Ectodermal cell (in vitro differentiated cells): ENCODE measurements at regions not wholly inside any gene's neighbourhood (a gene's known extent, or its start where the extent isn't known, plus 50 kb on each side); places are given as distances from the start of the nearest gene placed in this dataset.

ENCODE experiments used
- H3K27ac ChIP-seq: 2 replicates; pipeline ENCODE4 v1.7.0; 2013; ENCODE audit warnings: mild to moderate bottlenecking, low read depth, low read length; ENCODE audit not compliant: insufficient read depth, poor library complexity, severe bottlenecking
- H3K27me3 ChIP-seq: 2 replicates; pipeline ENCODE4 v1.7.0; 2013; ENCODE audit warnings: mild to moderate bottlenecking, low read length; ENCODE audit not compliant: insufficient read depth, control insufficient read depth, poor library complexity, severe bottlenecking
- H3K36me3 ChIP-seq: one replicate; pipeline ENCODE4 v1.7.0; 2013; ENCODE audit warnings: low read length; ENCODE audit not compliant: control insufficient read depth, insufficient read depth
- H3K4me1 ChIP-seq: one replicate; pipeline ENCODE4 v1.7.0; 2013; ENCODE audit warnings: low read length; ENCODE audit not compliant: control insufficient read depth, insufficient read depth
- H3K4me3 ChIP-seq: 2 replicates; pipeline ENCODE4 v1.7.0; 2013; ENCODE audit warnings: low read depth, low read length, control low read depth; ENCODE audit not compliant: insufficient read depth
- H3K9me3 ChIP-seq: 2 replicates; pipeline ENCODE4 v1.7.0; 2013; ENCODE audit warnings: mild to moderate bottlenecking, low read length, moderate library complexity; ENCODE audit not compliant: control insufficient read depth
- WGBS, 2 experiments: methylation state at CpG; one replicate each; pipeline ENCODE4 v1.1.7; 2013; ENCODE audit warnings: missing lambda C conversion rate in 2 of 2; 5-methylcytosine and 5-hydroxymethylcytosine counted together

GRCh38 chr20:40101560-40101959 is 587.5 kb downstream of the MAFB start:
- Histone ChIP-seq H3K27me3 (no peaks in the 10 kb centered on the region), H3K4me3 (no peak overlapping the region), H3K4me1 (no peaks in the 10 kb centered on the region), H3K36me3 (no peaks in the 10 kb centered on the region), H3K27ac (no peak overlapping the region), H3K9me3 (no peaks in the 10 kb centered on the region)
- 92 to 93% methylated on average over 4 of the region's 4 CpGs for WGBS, 2 experiments

DNA sequence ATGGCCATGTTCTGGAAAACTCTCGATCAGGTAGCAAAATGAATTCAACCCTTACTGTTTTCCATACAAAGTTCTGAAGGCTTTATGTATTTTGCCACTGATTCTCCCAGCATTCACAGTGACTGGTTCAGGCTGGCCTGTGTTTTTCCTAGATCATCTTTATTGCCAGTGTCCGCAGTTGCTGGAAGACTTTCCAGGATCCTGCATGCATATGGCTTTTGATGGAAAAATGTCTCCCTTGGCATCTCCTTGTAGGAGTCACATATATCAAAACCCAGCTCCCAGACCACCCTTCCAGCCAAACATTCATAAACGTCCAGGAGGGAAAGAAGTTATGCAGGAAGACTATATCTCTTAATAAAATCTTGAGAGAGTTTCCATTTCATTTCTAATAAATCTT is 588.8 kb downstream of the MAFB start:
- H3K4me1 ChIP-seq: no peaks in the 10 kb centered on the region
- no peak overlapping the region for H3K27ac ChIP-seq
- WGBS, 2 experiments: 97 to 98% methylated on average over 2 to 3 of the region's 3 CpGs
- H3K4me3 ChIP-seq: no peak overlapping the region
- H3K9me3 ChIP-seq: no peaks in the 10 kb centered on the region
- no peaks in the 10 kb centered on the region for H3K27me3 ChIP-seq
- H3K36me3 ChIP-seq: no peaks in the 10 kb centered on the region

- Histone ChIP-seq H3K27me3 (no peaks in the 10 kb centered on the region), H3K36me3 (no peaks in the 10 kb centered on the region), H3K9me3 (no peaks in the 10 kb centered on the region), H3K27ac (no peak overlapping the region), H3K4me1 (no peaks in the 10 kb centered on the region), H3K4me3 (no peak overlapping the region)
- 56 to 68% methylated on average over 2 of the region's 2 CpGs for WGBS, 2 experiments
Measured at GRCh38 chr20:40090236-40090635, 598.8 kb downstream of the MAFB start.

- Histone ChIP-seq H3K4me1 (no peaks in the 10 kb centered on the region), H3K4me3 (no peak overlapping the region), H3K36me3 (no peaks in the 10 kb centered on the region), H3K9me3 (no peaks in the 10 kb centered on the region), H3K27ac (no peak overlapping the region), H3K27me3 (no peaks in the 10 kb centered on the region)
Measured at GRCh38 chr20:40087496-40087895, 601.5 kb downstream of the MAFB start.

DNA sequence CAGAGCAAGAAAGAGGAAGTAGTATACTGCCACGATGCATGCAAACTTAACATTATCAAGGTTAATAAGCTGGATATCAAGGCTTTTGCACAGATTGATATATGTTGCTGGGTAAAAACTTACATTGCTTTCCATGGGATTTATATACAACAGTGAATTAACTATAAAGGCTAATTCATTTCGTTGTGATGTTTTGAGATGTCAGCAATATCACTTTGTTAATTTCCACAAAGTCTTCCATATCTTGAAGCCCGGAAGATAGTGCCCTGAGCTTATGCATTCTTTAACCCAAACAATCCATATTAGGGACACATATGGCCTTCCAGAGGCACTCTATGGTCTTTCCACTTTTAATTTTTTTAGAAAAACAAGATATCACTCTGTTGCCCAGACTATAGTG is 603.5 kb downstream of the MAFB start:
- Histone ChIP-seq H3K4me3 (no peak overlapping the region), H3K27me3 (no peaks in the 10 kb centered on the region), H3K4me1 (no peaks in the 10 kb centered on the region), H3K9me3 (no peaks in the 10 kb centered on the region), H3K27ac (no peak overlapping the region), H3K36me3 (no peaks in the 10 kb centered on the region)
- WGBS, 2 experiments: 90 to 95% methylated on average over 3 of the region's 3 CpGs

DNA sequence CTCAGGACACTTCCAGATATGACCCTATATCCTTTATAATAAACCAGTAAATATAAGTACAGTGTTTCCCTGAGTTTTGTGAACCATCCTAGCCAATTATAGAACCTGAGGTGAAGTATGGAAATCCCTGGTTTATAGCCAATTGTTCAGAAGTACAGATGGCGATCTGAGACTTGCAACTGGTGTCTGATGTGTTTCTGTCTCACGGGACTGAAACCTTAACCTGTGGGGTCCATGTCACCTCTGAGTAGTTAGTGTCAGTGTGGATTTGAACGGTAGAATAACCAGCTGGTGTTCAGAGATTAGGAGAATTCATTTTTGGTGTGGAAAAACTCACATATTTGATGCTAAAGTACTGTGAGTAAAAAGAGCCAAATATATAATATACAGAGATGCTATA is 606.6 kb downstream of the MAFB start:
- no peaks in the 10 kb centered on the region for H3K9me3 ChIP-seq
- 91 to 94% methylated on average over 3 of the region's 3 CpGs for WGBS, 2 experiments
- no peaks in the 10 kb centered on the region for H3K27me3 ChIP-seq

DNA sequence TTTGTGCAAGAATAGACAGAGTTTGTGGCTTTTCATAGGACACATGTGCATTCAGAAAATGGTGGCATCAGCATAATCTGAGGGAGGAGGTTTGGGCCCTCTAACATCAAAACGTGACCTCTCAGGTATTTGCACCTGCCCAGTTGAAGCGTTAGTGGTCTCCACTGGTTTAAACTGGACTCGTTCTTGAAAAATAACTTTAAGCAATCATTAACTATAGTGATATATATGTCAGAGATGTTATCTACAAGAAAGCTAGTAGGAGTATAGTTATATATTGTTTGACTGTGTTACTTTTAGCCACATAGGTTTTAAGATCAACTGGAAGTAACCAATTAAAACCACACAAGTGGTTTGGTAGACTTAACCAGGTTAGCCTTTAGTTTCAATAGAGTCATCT is 607.4 kb downstream of the MAFB start:
- Histone ChIP-seq H3K4me3 (no peak overlapping the region), H3K27ac (no peak overlapping the region), H3K4me1 (no peaks in the 10 kb centered on the region), H3K36me3 (no peaks in the 10 kb centered on the region), H3K27me3 (no peaks in the 10 kb centered on the region), H3K9me3 (no peaks in the 10 kb centered on the region)
- WGBS, 2 experiments: 76 to 83% methylated on average over 2 to 3 of the region's 3 CpGs

More for the DNA sequence above, 606.6 kb downstream of the MAFB start:
- Histone ChIP-seq H3K4me1 (no peaks in the 10 kb centered on the region), H3K36me3 (no peaks in the 10 kb centered on the region), H3K4me3 (no peak overlapping the region), H3K27ac (no peak overlapping the region)

- H3K4me3 ChIP-seq: no peak overlapping the region
- no peaks in the 10 kb centered on the region for H3K9me3 ChIP-seq
- H3K27me3 ChIP-seq: no peaks in the 10 kb centered on the region
- H3K27ac ChIP-seq: no peak overlapping the region
- H3K36me3 ChIP-seq: no peaks in the 10 kb centered on the region
- WGBS, 2 experiments: 79 to 89% methylated on average over 4 of the region's 4 CpGs
- no peaks in the 10 kb centered on the region for H3K4me1 ChIP-seq
Measured at GRCh38 chr20:40080041-40080652, 608.9 kb downstream of the MAFB start.

- Histone ChIP-seq H3K36me3 (no peaks in the 10 kb centered on the region), H3K27ac (no peak overlapping the region)
- WGBS, 2 experiments: 28% methylated on average over 4 of the region's 4 CpGs
Measured at GRCh38 chr20:40073535-40074111, 615.4 kb downstream of the MAFB start.

GRCh38 chr20:40072907-40073306 is 616.1 kb downstream of the MAFB start:
- no peaks in the 10 kb centered on the region for H3K27me3 ChIP-seq
- no peak overlapping the region for H3K27ac ChIP-seq
- no peak overlapping the region for H3K4me3 ChIP-seq
- H3K36me3 ChIP-seq: no peaks in the 10 kb centered on the region
- H3K9me3 ChIP-seq: no peaks in the 10 kb centered on the region
- H3K4me1 ChIP-seq: no peaks in the 10 kb centered on the region
- WGBS, 2 experiments: 92 to 100% methylated on average over 1 to 2 of the region's 2 CpGs

More at GRCh38 chr20:40073535-40074111, 615.4 kb downstream of the MAFB start:
- Histone ChIP-seq H3K27me3 (no peaks in the 10 kb centered on the region), H3K4me1 (no peaks in the 10 kb centered on the region), H3K9me3 (no peaks in the 10 kb centered on the region), H3K4me3 (no peak overlapping the region)
